ENCODE measurements at regions not wholly inside any gene's neighbourhood (a gene's known extent, or its start where the extent isn't known, plus 50 kb on each side); places are given as distances from the start of the nearest gene placed in this dataset.

DNA sequence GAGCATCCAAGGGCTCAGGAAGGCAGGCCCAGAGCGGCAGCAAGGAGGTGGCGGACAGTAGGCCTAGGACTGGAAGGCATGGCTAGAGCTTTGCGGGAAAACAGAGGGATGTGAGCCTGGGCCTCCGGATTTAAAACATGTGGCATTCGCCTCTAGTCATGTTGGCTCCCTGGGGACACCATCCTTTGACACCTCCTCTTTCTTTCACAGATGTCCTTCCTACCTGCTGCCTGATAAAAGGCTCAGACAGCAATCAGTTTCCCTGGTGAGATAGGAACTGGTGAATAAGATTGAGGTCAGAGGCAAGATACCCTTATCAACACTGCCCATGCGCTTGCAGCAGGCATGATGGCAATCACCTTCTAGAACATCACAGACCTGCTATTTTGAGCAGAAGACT, 277.6 kb downstream of the SIPA1L2 start:
- TF ChIP-seq HNRNPUL1 (IDR thresholded peaks at IDR 0.05; ENCODE audit: low read length) (no peak), NR3C1 (CRISPR knock-in tag; IDR thresholded peaks at IDR 0.05) (no peak), ZFX (CRISPR knock-in tag; IDR thresholded peaks at IDR 0.05) (no peak), PHF8 (IDR thresholded peaks at IDR 0.05; ENCODE audit: borderline replicate concordance, low read length) (no peak)
- TF ChIP-seq, protein P1, sequence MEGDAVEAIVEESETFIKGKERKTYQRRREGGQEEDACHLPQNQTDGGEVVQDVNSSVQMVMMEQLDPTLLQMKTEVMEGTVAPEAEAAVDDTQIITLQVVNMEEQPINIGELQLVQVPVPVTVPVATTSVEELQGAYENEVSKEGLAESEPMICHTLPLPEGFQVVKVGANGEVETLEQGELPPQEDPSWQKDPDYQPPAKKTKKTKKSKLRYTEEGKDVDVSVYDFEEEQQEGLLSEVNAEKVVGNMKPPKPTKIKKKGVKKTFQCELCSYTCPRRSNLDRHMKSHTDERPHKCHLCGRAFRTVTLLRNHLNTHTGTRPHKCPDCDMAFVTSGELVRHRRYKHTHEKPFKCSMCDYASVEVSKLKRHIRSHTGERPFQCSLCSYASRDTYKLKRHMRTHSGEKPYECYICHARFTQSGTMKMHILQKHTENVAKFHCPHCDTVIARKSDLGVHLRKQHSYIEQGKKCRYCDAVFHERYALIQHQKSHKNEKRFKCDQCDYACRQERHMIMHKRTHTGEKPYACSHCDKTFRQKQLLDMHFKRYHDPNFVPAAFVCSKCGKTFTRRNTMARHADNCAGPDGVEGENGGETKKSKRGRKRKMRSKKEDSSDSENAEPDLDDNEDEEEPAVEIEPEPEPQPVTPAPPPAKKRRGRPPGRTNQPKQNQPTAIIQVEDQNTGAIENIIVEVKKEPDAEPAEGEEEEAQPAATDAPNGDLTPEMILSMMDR (IDR thresholded peaks at IDR 0.05 in 2 of 3, conservative IDR thresholded peaks at IDR 0.05 in 1 of 3; ENCODE audit: insufficient read depth in 2 of 3, low read depth in 1 of 3, low read length in 3 of 3), result no peak

Measured in K562 (cell line).